ENCODE measurements at regions not wholly inside any gene's neighbourhood (a gene's known extent, or its start where the extent isn't known, plus 50 kb on each side); places are given as distances from the start of the nearest gene placed in this dataset.

DNA sequence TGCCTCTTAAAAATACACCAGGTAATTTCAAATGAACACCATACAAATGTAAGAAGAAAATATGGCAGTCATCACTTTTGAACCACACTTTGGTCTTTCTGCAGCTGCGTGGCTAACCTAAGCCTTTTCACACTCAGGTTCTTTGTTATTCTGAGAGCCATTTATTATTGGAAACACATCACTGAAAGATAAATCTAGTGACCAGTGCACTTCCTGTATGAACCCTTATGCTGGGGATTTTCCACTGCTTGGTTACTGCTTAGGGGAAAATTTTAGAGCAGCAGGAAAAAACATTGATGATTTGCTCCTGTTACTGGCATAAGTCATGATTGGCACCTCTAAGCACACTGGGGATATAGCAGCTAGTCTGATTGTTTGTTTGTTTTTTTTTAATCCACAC is 58.6 kb upstream of the RANBP3L start:
- TF ChIP-seq POLR2A (IDR thresholded peaks at IDR 0.05), result no peak
- TF ChIP-seq, protein P1, sequence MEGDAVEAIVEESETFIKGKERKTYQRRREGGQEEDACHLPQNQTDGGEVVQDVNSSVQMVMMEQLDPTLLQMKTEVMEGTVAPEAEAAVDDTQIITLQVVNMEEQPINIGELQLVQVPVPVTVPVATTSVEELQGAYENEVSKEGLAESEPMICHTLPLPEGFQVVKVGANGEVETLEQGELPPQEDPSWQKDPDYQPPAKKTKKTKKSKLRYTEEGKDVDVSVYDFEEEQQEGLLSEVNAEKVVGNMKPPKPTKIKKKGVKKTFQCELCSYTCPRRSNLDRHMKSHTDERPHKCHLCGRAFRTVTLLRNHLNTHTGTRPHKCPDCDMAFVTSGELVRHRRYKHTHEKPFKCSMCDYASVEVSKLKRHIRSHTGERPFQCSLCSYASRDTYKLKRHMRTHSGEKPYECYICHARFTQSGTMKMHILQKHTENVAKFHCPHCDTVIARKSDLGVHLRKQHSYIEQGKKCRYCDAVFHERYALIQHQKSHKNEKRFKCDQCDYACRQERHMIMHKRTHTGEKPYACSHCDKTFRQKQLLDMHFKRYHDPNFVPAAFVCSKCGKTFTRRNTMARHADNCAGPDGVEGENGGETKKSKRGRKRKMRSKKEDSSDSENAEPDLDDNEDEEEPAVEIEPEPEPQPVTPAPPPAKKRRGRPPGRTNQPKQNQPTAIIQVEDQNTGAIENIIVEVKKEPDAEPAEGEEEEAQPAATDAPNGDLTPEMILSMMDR (IDR thresholded peaks at IDR 0.05), result no peak
- no peak for TF ChIP-seq EP300 (IDR thresholded peaks at IDR 0.05)
- no peaks in the 10 kb centered on the region for H3K9me3 ChIP-seq
- no peaks in the 10 kb centered on the region for H3K36me3 ChIP-seq
- WGBS, 3 donors, result 74 to 78% (median 76%) methylated on average over 1 of the region's 1 CpG
- H3K27me3 ChIP-seq, result no peaks in the 10 kb centered on the region
- DNase-seq, result no peak
- no peaks in the 10 kb centered on the region for H3K4me1 ChIP-seq (ENCODE audit: insufficient read depth)
- no peak overlapping the region for H3K4me3 ChIP-seq
- intact Hi-C loops (cut with DNase I), result no loop called here
- no peak overlapping the region for H3K27ac ChIP-seq

DNA sequence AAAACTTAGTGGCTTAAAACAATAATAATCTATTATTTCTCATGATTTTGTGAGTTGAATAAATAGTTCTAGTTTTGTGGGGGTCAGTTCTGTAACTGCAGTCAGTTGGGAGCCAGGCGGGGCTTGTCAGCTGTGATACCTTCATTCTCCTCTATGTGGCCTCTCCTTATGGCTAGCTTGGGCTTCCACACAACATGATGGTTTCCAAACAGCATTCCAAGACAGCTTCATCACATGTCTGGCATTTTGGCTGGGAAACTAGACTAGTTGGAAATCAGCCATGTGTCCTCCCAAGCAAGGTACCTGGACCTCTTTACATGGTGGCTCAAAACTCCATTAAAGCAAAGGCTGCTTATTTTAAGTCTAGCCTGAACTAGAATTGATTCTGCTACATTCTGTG is 61.4 kb upstream of the RANBP3L start:
- Histone ChIP-seq H3K27ac (no peak overlapping the region), H3K9me3 (no peaks in the 10 kb centered on the region), H3K4me1 (ENCODE audit: insufficient read depth) (peaks cover 2% of the 10 kb centered on the region), H3K36me3 (no peaks in the 10 kb centered on the region), H3K4me3 (no peak overlapping the region), H3K27me3 (no peaks in the 10 kb centered on the region)
- 89 to 98% (median 97%) methylated on average over 1 of the region's 1 CpG for WGBS, 3 donors
- DNase-seq, result no peak
- no peak for TF ChIP-seq POLR2A (IDR thresholded peaks at IDR 0.05)
- no peak for TF ChIP-seq EP300 (IDR thresholded peaks at IDR 0.05)
- TF ChIP-seq, protein P1 (IDR thresholded peaks at IDR 0.05), result no peak
- intact Hi-C loops (cut with DNase I), result no loop called here

DNA sequence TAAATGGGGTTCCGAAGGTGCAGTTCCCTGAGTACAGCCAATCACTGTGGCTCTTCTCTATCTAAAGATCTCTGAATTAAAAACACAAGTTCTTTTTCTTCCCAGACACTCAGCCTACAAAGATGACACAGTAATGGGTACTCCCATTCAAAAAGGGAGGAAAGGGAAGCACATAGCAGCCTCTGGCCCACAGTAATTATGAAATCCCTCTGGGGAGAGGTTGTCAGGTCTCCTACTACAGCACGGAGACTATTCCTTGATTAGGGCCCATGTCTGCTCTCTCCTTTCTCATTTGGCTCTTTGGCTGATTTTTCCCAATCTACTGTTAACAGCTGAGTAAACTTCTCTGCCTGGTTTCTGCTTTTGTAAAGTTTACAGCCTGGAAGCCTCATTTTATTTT is 62.0 kb upstream of the RANBP3L start:
- 58 to 68% (median 63%) methylated on average over 2 of the region's 2 CpGs for WGBS, 3 donors
- intact Hi-C loops (cut with DNase I), result no loop called here
- TF ChIP-seq EP300 (IDR thresholded peaks at IDR 0.05) (no peak), POLR2A (IDR thresholded peaks at IDR 0.05) (no peak)
- TF ChIP-seq, protein P1 (IDR thresholded peaks at IDR 0.05), result no peak
- Histone ChIP-seq H3K27me3 (no peaks in the 10 kb centered on the region), H3K9me3 (no peaks in the 10 kb centered on the region), H3K4me3 (no peak overlapping the region), H3K4me1 (ENCODE audit: insufficient read depth) (peaks cover 2% of the 10 kb centered on the region), H3K27ac (no peak overlapping the region), H3K36me3 (no peaks in the 10 kb centered on the region)
- DNase-seq, result no peak

DNA sequence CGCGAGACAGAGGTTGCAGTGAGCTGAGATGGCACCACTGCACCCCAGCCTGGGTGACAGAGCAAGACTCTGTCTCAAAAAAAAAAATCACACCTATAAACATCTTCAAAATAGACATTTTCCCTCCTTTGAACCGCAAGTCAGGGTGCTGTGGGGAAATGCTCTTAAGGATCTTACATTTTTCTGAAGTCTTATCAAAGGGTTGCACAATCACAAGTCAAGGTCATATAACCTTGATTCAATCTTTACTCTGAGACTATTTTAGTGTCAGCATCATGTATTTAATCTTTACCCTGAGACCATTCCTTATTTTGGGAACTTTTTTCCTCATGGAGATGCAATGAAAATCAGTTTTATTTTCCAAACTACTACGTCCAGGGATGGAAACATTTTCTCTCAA is 62.8 kb upstream of the RANBP3L start:
- H3K4me3 ChIP-seq, result no peak overlapping the region
- no peaks in the 10 kb centered on the region for H3K9me3 ChIP-seq
- no peak for TF ChIP-seq POLR2A (IDR thresholded peaks at IDR 0.05)
- TF ChIP-seq, protein P1 (IDR thresholded peaks at IDR 0.05), result no peak
- TF ChIP-seq EP300 (IDR thresholded peaks at IDR 0.05), result no peak
- H3K4me1 ChIP-seq (ENCODE audit: insufficient read depth), result peaks cover 3% of the 10 kb centered on the region
- intact Hi-C loops (cut with DNase I), result no loop called here
- WGBS, 3 donors, result 49 to 82% (median 69%) methylated on average over 4 of the region's 4 CpGs
- no peaks in the 10 kb centered on the region for H3K36me3 ChIP-seq
- no peak overlapping the region for H3K27ac ChIP-seq
- DNase-seq, result no peak
- no peaks in the 10 kb centered on the region for H3K27me3 ChIP-seq

DNA sequence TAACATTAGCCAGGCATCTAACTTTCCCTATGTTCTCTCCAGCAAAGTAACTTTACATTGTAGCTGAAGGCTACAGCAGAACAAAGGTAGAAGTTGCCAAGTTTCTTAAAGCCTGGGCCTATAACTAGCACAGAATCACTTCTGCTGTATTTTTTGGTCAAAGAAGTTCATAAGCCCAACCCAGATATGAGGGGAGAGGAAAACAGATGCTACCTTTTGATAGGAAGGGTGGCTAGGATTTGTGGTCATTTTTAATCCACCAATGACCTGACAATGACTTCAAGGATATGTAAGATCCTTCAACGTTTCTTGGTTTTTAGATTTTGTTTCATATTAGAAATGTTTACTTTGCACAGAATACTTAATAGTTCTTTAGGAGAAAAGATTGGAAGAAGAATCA is 64.2 kb upstream of the RANBP3L start:
- no peak for TF ChIP-seq EP300 (IDR thresholded peaks at IDR 0.05)
- WGBS, 3 donors, result 53 to 79% (median 65%) methylated on average over 1 of the region's 1 CpG
- Histone ChIP-seq H3K36me3 (no peaks in the 10 kb centered on the region), H3K4me3 (no peak overlapping the region), H3K9me3 (no peaks in the 10 kb centered on the region), H3K4me1 (ENCODE audit: insufficient read depth) (peaks cover 3% of the 10 kb centered on the region), H3K27me3 (no peaks in the 10 kb centered on the region), H3K27ac (no peak overlapping the region)
- intact Hi-C loops (cut with DNase I), result no loop called here
- DNase-seq, result no peak
